ENCODE measurements at regions not wholly inside any gene's neighbourhood (a gene's known extent, or its start where the extent isn't known, plus 50 kb on each side); places are given as distances from the start of the nearest gene placed in this dataset.
"Not testable (repeated sequence)": the region's sequence is repeated elsewhere in the genome, so short reads cannot be mapped to it uniquely, and the experiment has no call there.

GRCh38 chr12:116361414-116362223, 84.1 kb upstream of the MED13L start:
- DNase-seq (ENCODE audit: low read depth, low spot score) = no peak

- DNase-seq (ENCODE audit: low read depth, low spot score) = no peak
These were observed 87.6 kb upstream of the MED13L start for GRCh38 chr12:116365114-116365513.

GRCh38 chr12:116365606-116366455, 88.3 kb upstream of the MED13L start:
- DNase-seq (ENCODE audit: low read depth, low spot score) = no peak

GRCh38 chr12:116366456-116366776, 88.9 kb upstream of the MED13L start:
- DNase-seq (ENCODE audit: low read depth, low spot score) = no peak

- no peak for DNase-seq (ENCODE audit: low read depth, low spot score)
These were observed 89.3 kb upstream of the MED13L start for GRCh38 chr12:116366824-116367223.

GRCh38 chr12:116368196-116369194, 91.0 kb upstream of the MED13L start:
- no peak for DNase-seq (ENCODE audit: low read depth, low spot score)

GRCh38 chr12:116370004-116370404, 92.5 kb upstream of the MED13L start:
- no peak for DNase-seq (ENCODE audit: low read depth, low spot score)

- DNase-seq (ENCODE audit: low read depth, low spot score) = no peak
These were observed 93.5 kb upstream of the MED13L start for GRCh38 chr12:116370886-116371580.

- DNase-seq (ENCODE audit: low read depth, low spot score) = no peak
These were observed 95.3 kb upstream of the MED13L start for GRCh38 chr12:116372815-116373214.

GRCh38 chr12:116373572-116374206, 96.2 kb upstream of the MED13L start:
- no peak for DNase-seq (ENCODE audit: low read depth, low spot score)

GRCh38 chr12:116374207-116374606, 96.7 kb upstream of the MED13L start:
- DNase-seq (ENCODE audit: low read depth, low spot score) = no peak

GRCh38 chr12:116375278-116375842, 97.9 kb upstream of the MED13L start:
- DNase-seq (ENCODE audit: low read depth, low spot score) = no peak

- no peak for DNase-seq (ENCODE audit: low read depth, low spot score)
These were observed 99.1 kb upstream of the MED13L start for GRCh38 chr12:116376354-116377193.

GRCh38 chr12:116377194-116377571, 99.7 kb upstream of the MED13L start:
- DNase-seq (ENCODE audit: low read depth, low spot score) = not testable (repeated sequence)

GRCh38 chr12:116378002-116378401, 100.5 kb upstream of the MED13L start:
- DNase-seq (ENCODE audit: low read depth, low spot score) = no peak

- no peak for DNase-seq (ENCODE audit: low read depth, low spot score)
These were observed 102.6 kb upstream of the MED13L start for GRCh38 chr12:116380108-116380507.

- DNase-seq (ENCODE audit: low read depth, low spot score) = not testable (repeated sequence)
These were observed 103.2 kb upstream of the MED13L start for GRCh38 chr12:116380740-116381139.

GRCh38 chr12:116381240-116381743, 103.8 kb upstream of the MED13L start:
- no peak for DNase-seq (ENCODE audit: low read depth, low spot score)

Data from brain pericyte (primary cell).